Suppressor macrophage treated with lipopolysaccharide for 1 hour (primary cell): ENCODE measurements at regions not wholly inside any gene's neighbourhood (a gene's known extent, or its start where the extent isn't known, plus 50 kb on each side); places are given as distances from the start of the nearest gene placed in this dataset.
"Not testable (repeated sequence)": the region's sequence is repeated elsewhere in the genome, so short reads cannot be mapped to it uniquely, and the experiment has no call there.

Source experiments
- DNase-seq, 3 donors: peaks; one replicate each; pipeline ENCODE4 v3.0.0-alpha.2; 2020 to 2022

GRCh38 chr16:5158494-5158893 is 60.9 kb upstream of the EEF2KMT start:
- no peak for DNase-seq

- DNase-seq = not testable (repeated sequence)
Measured at GRCh38 chr16:5156486-5156885, 58.9 kb upstream of the EEF2KMT start.

- not testable (repeated sequence) for DNase-seq
Measured at GRCh38 chr16:5154006-5154405, 56.4 kb upstream of the EEF2KMT start.

- not testable (repeated sequence) for DNase-seq
Measured at GRCh38 chr16:5151409-5151808, 53.8 kb upstream of the EEF2KMT start.
